ENCODE measurements at regions not wholly inside any gene's neighbourhood (a gene's known extent, or its start where the extent isn't known, plus 50 kb on each side); places are given as distances from the start of the nearest gene placed in this dataset.

- WGBS: 96% methylated on average over 11 of the region's 11 CpGs
- no peaks in the 10 kb centered on the region for H3K27me3 ChIP-seq (ENCODE audit: insufficient read depth, low read length)
- H3K27ac ChIP-seq (ENCODE audit: low read depth, low read length): no peak overlapping the region
- no peak overlapping the region for H3K9ac ChIP-seq (ENCODE audit: low read depth, low read length)
- H3K4me3 ChIP-seq (ENCODE audit: low read length): no peak overlapping the region
- no peaks in the 10 kb centered on the region for H3K4me1 ChIP-seq (ENCODE audit: insufficient read depth, low read length)
- H3K9me3 ChIP-seq (ENCODE audit: insufficient read depth, low read depth, low read length): no peaks in the 10 kb centered on the region
- no peaks in the 10 kb centered on the region for H3K36me3 ChIP-seq (ENCODE audit: insufficient read depth, low read length)
Observed at GRCh38 chr2:5587766-5588165, 104.4 kb upstream of the SOX11 start.

GRCh38 chr2:5588601-5589000 is 103.6 kb upstream of the SOX11 start:
- Histone ChIP-seq H3K9ac (ENCODE audit: low read depth, low read length) (no peak overlapping the region), H3K9me3 (ENCODE audit: insufficient read depth, low read depth, low read length) (no peaks in the 10 kb centered on the region), H3K27me3 (ENCODE audit: insufficient read depth, low read length) (no peaks in the 10 kb centered on the region), H3K4me1 (ENCODE audit: insufficient read depth, low read length) (no peaks in the 10 kb centered on the region), H3K27ac (ENCODE audit: low read depth, low read length) (no peak overlapping the region), H3K4me3 (ENCODE audit: low read length) (no peak overlapping the region), H3K36me3 (ENCODE audit: insufficient read depth, low read length) (no peaks in the 10 kb centered on the region)
- 86% methylated on average over 1 of the region's 1 CpG for WGBS

GRCh38 chr2:5589183-5589582 is 103.0 kb upstream of the SOX11 start:
- H3K9me3 ChIP-seq (ENCODE audit: insufficient read depth, low read depth, low read length): no peaks in the 10 kb centered on the region
- no peaks in the 10 kb centered on the region for H3K27me3 ChIP-seq (ENCODE audit: insufficient read depth, low read length)
- H3K27ac ChIP-seq (ENCODE audit: low read depth, low read length): no peak overlapping the region
- H3K4me3 ChIP-seq (ENCODE audit: low read length): no peak overlapping the region
- no peaks in the 10 kb centered on the region for H3K36me3 ChIP-seq (ENCODE audit: insufficient read depth, low read length)
- 90% methylated on average over 6 of the region's 6 CpGs for WGBS
- H3K9ac ChIP-seq (ENCODE audit: low read depth, low read length): no peak overlapping the region
- no peaks in the 10 kb centered on the region for H3K4me1 ChIP-seq (ENCODE audit: insufficient read depth, low read length)

GRCh38 chr2:5590886-5591285 is 101.3 kb upstream of the SOX11 start:
- no peaks in the 10 kb centered on the region for H3K27me3 ChIP-seq (ENCODE audit: insufficient read depth, low read length)
- H3K9ac ChIP-seq (ENCODE audit: low read depth, low read length): no peak overlapping the region
- H3K36me3 ChIP-seq (ENCODE audit: insufficient read depth, low read length): no peaks in the 10 kb centered on the region
- 94% methylated on average over 6 of the region's 6 CpGs for WGBS
- H3K27ac ChIP-seq (ENCODE audit: low read depth, low read length): no peak overlapping the region
- H3K9me3 ChIP-seq (ENCODE audit: insufficient read depth, low read depth, low read length): no peaks in the 10 kb centered on the region
- no peak overlapping the region for H3K4me3 ChIP-seq (ENCODE audit: low read length)
- H3K4me1 ChIP-seq (ENCODE audit: insufficient read depth, low read length): no peaks in the 10 kb centered on the region

GRCh38 chr2:5592916-5593315 is 99.3 kb upstream of the SOX11 start:
- no peak overlapping the region for H3K4me3 ChIP-seq (ENCODE audit: low read length)
- H3K9me3 ChIP-seq (ENCODE audit: insufficient read depth, low read depth, low read length): no peaks in the 10 kb centered on the region
- no peaks in the 10 kb centered on the region for H3K36me3 ChIP-seq (ENCODE audit: insufficient read depth, low read length)
- no peak overlapping the region for H3K9ac ChIP-seq (ENCODE audit: low read depth, low read length)
- H3K27me3 ChIP-seq (ENCODE audit: insufficient read depth, low read length): no peaks in the 10 kb centered on the region
- 99% methylated on average over 2 of the region's 3 CpGs for WGBS
- H3K27ac ChIP-seq (ENCODE audit: low read depth, low read length): no peak overlapping the region
- no peaks in the 10 kb centered on the region for H3K4me1 ChIP-seq (ENCODE audit: insufficient read depth, low read length)

- WGBS: 96% methylated on average over 4 of the region's 6 CpGs
- Histone ChIP-seq H3K27me3 (ENCODE audit: insufficient read depth, low read length) (no peaks in the 10 kb centered on the region), H3K27ac (ENCODE audit: low read depth, low read length) (no peak overlapping the region), H3K36me3 (ENCODE audit: insufficient read depth, low read length) (no peaks in the 10 kb centered on the region), H3K9me3 (ENCODE audit: insufficient read depth, low read depth, low read length) (no peaks in the 10 kb centered on the region), H3K9ac (ENCODE audit: low read depth, low read length) (no peak overlapping the region), H3K4me3 (ENCODE audit: low read length) (no peak overlapping the region), H3K4me1 (ENCODE audit: insufficient read depth, low read length) (no peaks in the 10 kb centered on the region)
Observed at GRCh38 chr2:5594249-5594695, 97.9 kb upstream of the SOX11 start.

GRCh38 chr2:5596868-5597267 is 95.3 kb upstream of the SOX11 start:
- no peaks in the 10 kb centered on the region for H3K9me3 ChIP-seq (ENCODE audit: insufficient read depth, low read depth, low read length)
- H3K27me3 ChIP-seq (ENCODE audit: insufficient read depth, low read length): no peaks in the 10 kb centered on the region
- no peak overlapping the region for H3K27ac ChIP-seq (ENCODE audit: low read depth, low read length)
- H3K36me3 ChIP-seq (ENCODE audit: insufficient read depth, low read length): no peaks in the 10 kb centered on the region
- no peaks in the 10 kb centered on the region for H3K4me1 ChIP-seq (ENCODE audit: insufficient read depth, low read length)
- no peak overlapping the region for H3K9ac ChIP-seq (ENCODE audit: low read depth, low read length)
- no peak overlapping the region for H3K4me3 ChIP-seq (ENCODE audit: low read length)

GRCh38 chr2:5598156-5598555 is 94.0 kb upstream of the SOX11 start:
- WGBS: 95% methylated on average over 4 of the region's 4 CpGs
- H3K9ac ChIP-seq (ENCODE audit: low read depth, low read length): no peak overlapping the region
- no peak overlapping the region for H3K4me3 ChIP-seq (ENCODE audit: low read length)
- H3K27me3 ChIP-seq (ENCODE audit: insufficient read depth, low read length): no peaks in the 10 kb centered on the region
- no peak overlapping the region for H3K27ac ChIP-seq (ENCODE audit: low read depth, low read length)
- H3K36me3 ChIP-seq (ENCODE audit: insufficient read depth, low read length): no peaks in the 10 kb centered on the region
- no peaks in the 10 kb centered on the region for H3K4me1 ChIP-seq (ENCODE audit: insufficient read depth, low read length)
- 0 out of 2 replicates have a peak, but pooled peaks cover 3% of the 10 kb centered on the region for H3K9me3 ChIP-seq (ENCODE audit: insufficient read depth, low read depth, low read length)

- H3K36me3 ChIP-seq (ENCODE audit: insufficient read depth, low read length): no peaks in the 10 kb centered on the region
- 25% methylated on average over 3 of the region's 3 CpGs for WGBS
- no peak overlapping the region for H3K9ac ChIP-seq (ENCODE audit: low read depth, low read length)
- H3K27ac ChIP-seq (ENCODE audit: low read depth, low read length): no peak overlapping the region
- no peak overlapping the region for H3K4me3 ChIP-seq (ENCODE audit: low read length)
- H3K27me3 ChIP-seq (ENCODE audit: insufficient read depth, low read length): no peaks in the 10 kb centered on the region
- H3K9me3 ChIP-seq (ENCODE audit: insufficient read depth, low read depth, low read length): peaks cover 2% of the 10 kb centered on the region; the same call in 1 of the 2 replicates
- H3K4me1 ChIP-seq (ENCODE audit: insufficient read depth, low read length): 0 out of 2 replicates have a peak, but pooled peaks cover 7% of the 10 kb centered on the region
Observed at GRCh38 chr2:5609201-5609600, 83.0 kb upstream of the SOX11 start.

GRCh38 chr2:5612666-5613065 is 79.5 kb upstream of the SOX11 start:
- WGBS: 97% methylated on average over 3 of the region's 3 CpGs
- no peaks in the 10 kb centered on the region for H3K27me3 ChIP-seq (ENCODE audit: insufficient read depth, low read length)
- H3K36me3 ChIP-seq (ENCODE audit: insufficient read depth, low read length): no peaks in the 10 kb centered on the region
- H3K9me3 ChIP-seq (ENCODE audit: insufficient read depth, low read depth, low read length): peaks cover 2% of the 10 kb centered on the region; the same call in 1 of the 2 replicates
- no peak overlapping the region for H3K27ac ChIP-seq (ENCODE audit: low read depth, low read length)
- H3K9ac ChIP-seq (ENCODE audit: low read depth, low read length): no peak overlapping the region
- no peak overlapping the region for H3K4me3 ChIP-seq (ENCODE audit: low read length)
- 0 out of 2 replicates have a peak, but pooled peaks cover 7% of the 10 kb centered on the region for H3K4me1 ChIP-seq (ENCODE audit: insufficient read depth, low read length)

GRCh38 chr2:5616019-5616418 is 76.2 kb upstream of the SOX11 start:
- no peak overlapping the region for H3K4me3 ChIP-seq (ENCODE audit: low read length)
- H3K4me1 ChIP-seq (ENCODE audit: insufficient read depth, low read length): no peaks in the 10 kb centered on the region
- H3K9ac ChIP-seq (ENCODE audit: low read depth, low read length): no peak overlapping the region
- no peak overlapping the region for H3K27ac ChIP-seq (ENCODE audit: low read depth, low read length)
- 94% methylated on average over 3 of the region's 3 CpGs for WGBS
- peaks cover 2% of the 10 kb centered on the region; the same call in 1 of the 2 replicates for H3K9me3 ChIP-seq (ENCODE audit: insufficient read depth, low read depth, low read length)
- no peaks in the 10 kb centered on the region for H3K36me3 ChIP-seq (ENCODE audit: insufficient read depth, low read length)
- H3K27me3 ChIP-seq (ENCODE audit: insufficient read depth, low read length): no peaks in the 10 kb centered on the region

GRCh38 chr2:5617358-5617757 is 74.8 kb upstream of the SOX11 start:
- Histone ChIP-seq H3K27ac (ENCODE audit: low read depth, low read length) (no peak overlapping the region), H3K27me3 (ENCODE audit: insufficient read depth, low read length) (no peaks in the 10 kb centered on the region), H3K9ac (ENCODE audit: low read depth, low read length) (no peak overlapping the region), H3K9me3 (ENCODE audit: insufficient read depth, low read depth, low read length) (peaks cover 2% of the 10 kb centered on the region; the same call in 1 of the 2 replicates), H3K4me3 (ENCODE audit: low read length) (no peak overlapping the region), H3K36me3 (ENCODE audit: insufficient read depth, low read length) (no peaks in the 10 kb centered on the region), H3K4me1 (ENCODE audit: insufficient read depth, low read length) (no peaks in the 10 kb centered on the region)
- 98% methylated on average over 8 of the region's 8 CpGs for WGBS

Data from HUES64 (cell line).